ENCODE measurements at regions not wholly inside any gene's neighbourhood (a gene's known extent, or its start where the extent isn't known, plus 50 kb on each side); places are given as distances from the start of the nearest gene placed in this dataset.

- no peak for TF ChIP-seq CTCF (conservative IDR thresholded peaks at IDR 0.05; ENCODE audit: control insufficient read depth, insufficient read depth, low read depth, low read length)
- no peak overlapping the region for H3K4me3 ChIP-seq (ENCODE audit: control insufficient read depth, low read depth, low read length)
- DNase-seq (ENCODE audit: low read depth) = no peak
Measured at GRCh38 chr21:26624983-26625519, 52.0 kb upstream of the CYYR1 start.

All from fibroblast of mammary gland (primary cell).